Progenitor cell of endocrine pancreas (in vitro differentiated cells): ENCODE measurements at regions not wholly inside any gene's neighbourhood (a gene's known extent, or its start where the extent isn't known, plus 50 kb on each side); places are given as distances from the start of the nearest gene placed in this dataset.

ENCODE experiments used
- DNase-seq: peaks from one replicate; pipeline ENCODE4 v3.0.0; 2021; ENCODE audit warnings: low spot score; ENCODE audit not compliant: unreplicated experiment
- H3K27ac Mint-ChIP-seq: 2 replicates; pipeline ENCODE4 v1.8.0; 2021; ENCODE audit warnings: mild to moderate bottlenecking, moderate library complexity, mixed read lengths
- H3K27me3 Mint-ChIP-seq: 2 replicates; pipeline ENCODE4 v1.8.0; 2021; ENCODE audit warnings: mixed read lengths
- H3K36me3 Mint-ChIP-seq: 2 replicates; pipeline ENCODE4 v1.8.0; 2022; ENCODE audit warnings: mixed read lengths; ENCODE audit not compliant: insufficient read depth
- H3K4me1 Mint-ChIP-seq: 2 replicates; pipeline ENCODE4 v1.8.0; 2021; ENCODE audit warnings: low read depth, mixed read lengths
- H3K4me3 Mint-ChIP-seq: 2 replicates; pipeline ENCODE4 v1.8.0; 2021; ENCODE audit warnings: low read depth, mild to moderate bottlenecking, moderate library complexity, mixed read lengths
- H3K9me3 Mint-ChIP-seq: 2 replicates; pipeline ENCODE4 v1.8.0; 2021; ENCODE audit warnings: low read depth, mixed read lengths
- TF ChIP-seq, protein P1 (sequence below): fragments of 200-600 bp; sonication (generic); IDR thresholded peaks from one replicate; pipeline ENCODE4 v1.5.0; 2021; ENCODE audit warnings: antibody characterized with exemption, mild to moderate bottlenecking; ENCODE audit not compliant: unreplicated experiment

DNA sequence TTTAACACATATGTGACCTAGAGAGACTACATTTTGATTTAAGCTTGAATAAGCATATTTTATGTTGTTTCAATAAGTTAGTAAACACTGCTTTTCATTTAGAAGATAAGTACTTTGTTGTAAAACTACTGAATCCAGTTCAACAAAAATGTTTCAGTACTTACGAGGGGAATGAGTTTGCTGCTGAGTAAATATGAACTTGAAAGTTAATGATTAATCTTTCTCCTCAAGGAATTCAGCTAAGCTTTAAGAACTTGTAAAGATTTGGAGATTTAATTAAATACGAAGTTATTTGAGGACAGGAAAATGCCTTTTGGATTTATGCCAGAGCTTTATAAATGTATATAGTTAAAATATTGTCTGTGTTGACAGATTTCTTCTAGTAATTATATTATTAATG lies 933.0 kb upstream of the LCORL start:
- no peak for DNase-seq
- Mint-ChIP-seq H3K4me3 (no peak overlapping the region), H3K27me3 (no peaks in the 10 kb centered on the region), H3K36me3 (no peaks in the 10 kb centered on the region), H3K9me3 (peaks cover 12% of the 10 kb centered on the region), H3K27ac (no peak overlapping the region), H3K4me1 (peaks cover 11% of the 10 kb centered on the region)
- TF ChIP-seq, protein P1, sequence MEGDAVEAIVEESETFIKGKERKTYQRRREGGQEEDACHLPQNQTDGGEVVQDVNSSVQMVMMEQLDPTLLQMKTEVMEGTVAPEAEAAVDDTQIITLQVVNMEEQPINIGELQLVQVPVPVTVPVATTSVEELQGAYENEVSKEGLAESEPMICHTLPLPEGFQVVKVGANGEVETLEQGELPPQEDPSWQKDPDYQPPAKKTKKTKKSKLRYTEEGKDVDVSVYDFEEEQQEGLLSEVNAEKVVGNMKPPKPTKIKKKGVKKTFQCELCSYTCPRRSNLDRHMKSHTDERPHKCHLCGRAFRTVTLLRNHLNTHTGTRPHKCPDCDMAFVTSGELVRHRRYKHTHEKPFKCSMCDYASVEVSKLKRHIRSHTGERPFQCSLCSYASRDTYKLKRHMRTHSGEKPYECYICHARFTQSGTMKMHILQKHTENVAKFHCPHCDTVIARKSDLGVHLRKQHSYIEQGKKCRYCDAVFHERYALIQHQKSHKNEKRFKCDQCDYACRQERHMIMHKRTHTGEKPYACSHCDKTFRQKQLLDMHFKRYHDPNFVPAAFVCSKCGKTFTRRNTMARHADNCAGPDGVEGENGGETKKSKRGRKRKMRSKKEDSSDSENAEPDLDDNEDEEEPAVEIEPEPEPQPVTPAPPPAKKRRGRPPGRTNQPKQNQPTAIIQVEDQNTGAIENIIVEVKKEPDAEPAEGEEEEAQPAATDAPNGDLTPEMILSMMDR, result no peak

DNA sequence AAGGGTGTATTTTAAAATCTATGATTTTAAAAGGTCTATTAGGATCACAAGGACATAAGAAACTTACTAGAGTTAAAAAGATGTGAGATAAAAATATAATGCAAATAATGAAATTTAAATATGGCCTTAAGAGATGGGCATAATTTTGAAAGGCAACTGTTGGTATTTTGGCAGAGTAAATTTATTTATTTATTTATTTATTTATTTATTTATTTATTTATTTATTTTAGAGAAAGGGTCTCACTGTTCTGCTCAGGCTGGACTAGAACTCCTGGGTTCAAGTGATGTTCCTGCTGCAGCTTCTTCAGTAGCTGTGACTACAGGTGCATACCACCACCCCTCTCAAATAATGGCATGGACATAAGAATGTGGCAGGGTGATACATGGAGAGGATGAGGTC lies 932.1 kb upstream of the LCORL start:
- no peak for DNase-seq
- Mint-ChIP-seq H3K27ac (no peak overlapping the region), H3K9me3 (peaks cover 8% of the 10 kb centered on the region), H3K4me3 (no peak overlapping the region), H3K36me3 (no peaks in the 10 kb centered on the region), H3K4me1 (peaks cover 11% of the 10 kb centered on the region), H3K27me3 (no peaks in the 10 kb centered on the region)
- TF ChIP-seq, protein P1, result no peak

DNA sequence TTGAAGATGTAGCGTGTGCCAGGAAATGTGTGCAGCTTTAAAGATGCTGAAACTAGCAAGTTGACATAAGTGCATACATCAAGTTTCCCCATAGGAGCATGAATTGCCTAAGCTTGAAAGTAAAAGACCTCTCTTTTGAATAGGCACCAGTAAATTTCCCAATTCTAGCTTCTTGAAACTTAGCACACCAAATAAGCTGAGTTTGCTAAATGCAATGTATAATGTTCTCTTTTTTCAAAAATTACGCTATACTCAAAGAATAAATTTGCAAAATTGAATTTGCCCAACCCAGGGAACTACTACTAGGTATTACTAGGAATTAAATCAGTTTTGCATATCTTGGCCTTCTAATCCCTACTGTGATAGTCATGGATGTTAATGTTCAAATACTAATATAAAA lies 923.9 kb upstream of the LCORL start:
- Mint-ChIP-seq H3K9me3 (peaks cover 12% of the 10 kb centered on the region), H3K27me3 (no peaks in the 10 kb centered on the region), H3K4me1 (no peaks in the 10 kb centered on the region), H3K4me3 (no peak overlapping the region), H3K27ac (no peak overlapping the region), H3K36me3 (no peaks in the 10 kb centered on the region)
- no peak for DNase-seq
- TF ChIP-seq, protein P1, result no peak

DNA sequence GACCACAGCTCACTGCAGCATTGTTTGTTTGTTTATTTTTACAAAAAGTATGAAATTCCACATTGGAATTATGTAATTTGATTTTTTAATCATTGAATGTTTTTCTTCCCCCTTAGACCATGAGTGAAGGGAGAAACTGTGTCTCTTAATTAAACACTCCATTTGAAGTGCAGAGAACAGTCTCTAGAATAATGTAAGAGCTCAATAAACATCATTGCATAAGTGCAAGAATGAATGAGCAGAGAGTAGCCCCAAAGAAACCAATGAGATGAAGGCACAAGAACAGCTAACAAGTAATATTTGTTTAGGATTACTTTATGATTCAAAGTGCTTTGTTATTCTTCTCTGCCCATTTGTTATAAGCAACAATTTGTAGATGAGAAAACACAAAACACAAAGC lies 921.3 kb upstream of the LCORL start:
- Mint-ChIP-seq H3K4me1 (peaks cover 2% of the 10 kb centered on the region), H3K4me3 (no peak overlapping the region), H3K27ac (no peak overlapping the region), H3K27me3 (no peaks in the 10 kb centered on the region), H3K36me3 (no peaks in the 10 kb centered on the region), H3K9me3 (peaks cover 4% of the 10 kb centered on the region)
- DNase-seq, result no peak
- TF ChIP-seq, protein P1, result no peak

DNA sequence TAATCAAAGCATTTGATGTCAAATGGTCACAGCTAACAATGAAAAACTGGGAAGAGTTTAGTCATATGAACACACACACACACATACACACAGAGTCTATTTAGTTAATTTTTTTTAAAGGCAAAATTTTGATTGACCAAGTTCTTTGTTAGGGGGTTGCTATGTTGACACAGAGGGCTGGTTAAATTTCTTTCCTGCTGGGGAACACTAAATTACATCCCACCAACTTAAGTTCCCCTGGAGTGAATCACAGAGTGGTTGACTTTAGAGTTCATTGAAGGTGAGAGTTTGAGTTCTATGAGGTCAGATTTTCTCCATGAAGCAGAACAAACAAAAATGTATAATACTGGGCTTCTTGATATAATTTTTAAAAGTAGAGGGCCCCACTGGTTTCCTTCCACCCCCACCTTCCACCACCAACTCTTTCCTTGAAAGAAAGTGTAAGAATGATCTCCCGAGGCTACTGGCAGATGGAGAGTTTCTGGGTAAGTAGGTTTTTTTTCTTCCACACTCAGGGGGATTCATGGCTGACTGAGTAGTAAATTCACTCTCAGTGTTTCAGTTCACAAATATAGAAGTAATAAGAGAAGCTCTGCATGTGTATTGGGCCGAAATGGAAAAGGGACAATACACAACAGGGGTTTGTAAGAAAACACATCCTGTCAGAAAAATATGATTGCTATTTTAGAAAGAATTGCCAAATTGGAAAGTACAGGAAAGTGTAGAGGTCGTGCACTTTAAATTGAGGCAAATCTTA lies 917.0 kb upstream of the LCORL start:
- Mint-ChIP-seq H3K4me1 (peaks cover 24% of the 10 kb centered on the region), H3K27ac (no peak overlapping the region), H3K4me3 (no peak overlapping the region), H3K27me3 (no peaks in the 10 kb centered on the region), H3K36me3 (peaks cover 2% of the 10 kb centered on the region), H3K9me3 (peaks cover 8% of the 10 kb centered on the region)
- DNase-seq, result no peak
- TF ChIP-seq, protein P1, result no peak
